T follicular helper cell (primary cell): ENCODE measurements at regions not wholly inside any gene's neighbourhood (a gene's known extent, or its start where the extent isn't known, plus 50 kb on each side); places are given as distances from the start of the nearest gene placed in this dataset.

Source experiments
- DNase-seq: peaks from one replicate; pipeline ENCODE4 v3.0.0-alpha.2; 2020; ENCODE audit warnings: low read depth

DNA sequence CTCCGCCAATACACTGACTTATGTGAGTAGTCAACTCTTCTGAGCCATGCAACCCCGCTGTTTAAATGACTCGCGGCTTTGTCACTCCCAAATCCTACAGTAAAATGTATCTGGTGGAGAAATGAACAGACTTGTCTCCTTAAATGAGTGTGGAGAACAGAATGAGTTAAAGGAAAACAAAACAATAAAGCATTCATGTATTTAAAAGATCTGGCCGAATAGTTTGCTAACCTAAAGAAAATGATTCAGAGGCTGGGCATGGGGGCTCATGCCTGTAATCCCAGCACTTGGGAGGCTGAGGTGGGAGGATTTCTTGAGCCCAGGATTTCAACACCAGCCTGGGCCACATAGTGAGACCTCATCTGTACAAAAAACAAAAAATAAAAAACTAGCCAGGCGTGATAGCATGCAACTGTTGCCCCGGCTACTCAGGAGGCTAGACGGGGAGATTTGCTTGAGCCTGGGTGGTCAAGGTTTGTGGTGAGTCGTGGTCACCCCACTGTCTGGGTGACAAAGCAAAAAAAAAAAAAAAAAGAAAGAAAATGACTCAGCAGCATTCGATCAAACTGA lies 86.5 kb upstream of the PFKP start:
- no peak for DNase-seq

DNA sequence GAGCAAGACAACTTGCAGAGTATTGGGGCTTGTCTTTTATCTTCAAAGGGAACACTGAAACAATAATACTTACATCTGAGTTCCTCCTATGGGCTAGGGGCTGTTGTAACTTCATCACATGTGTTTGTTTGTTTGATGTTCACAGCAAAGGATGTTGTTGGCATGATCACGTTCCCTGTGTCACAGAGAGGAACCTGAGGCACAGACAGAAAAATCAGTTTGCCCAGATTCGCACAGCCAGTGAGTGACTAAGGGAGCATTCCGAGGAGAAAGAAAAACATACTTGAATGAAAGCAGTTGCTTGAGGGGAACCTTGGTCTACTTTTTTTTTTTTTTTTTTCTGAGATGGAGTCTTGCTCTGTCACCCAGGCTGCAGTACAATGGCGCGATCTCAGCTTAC lies 87.2 kb upstream of the PFKP start:
- DNase-seq = no peak

DNA sequence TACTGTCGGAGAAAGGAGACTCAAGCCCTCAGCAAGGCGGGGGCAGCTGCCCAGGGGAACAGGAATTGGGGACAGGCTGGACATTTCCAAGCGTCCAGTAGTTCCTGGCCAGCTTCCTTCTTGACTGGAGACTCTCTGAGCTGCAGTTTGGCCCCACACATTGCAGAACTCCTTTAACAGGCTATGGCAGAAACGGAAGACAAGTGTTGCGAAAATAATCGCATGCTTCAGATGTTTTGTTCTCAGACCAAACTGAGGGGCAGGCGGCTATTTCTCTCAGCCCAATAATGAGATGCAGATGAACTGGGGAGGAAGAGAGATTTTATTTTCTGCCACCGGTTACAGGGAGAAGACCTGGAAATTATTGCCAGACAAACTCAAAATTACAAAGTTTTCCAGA lies 88.0 kb upstream of the PFKP start:
- no peak for DNase-seq

DNA sequence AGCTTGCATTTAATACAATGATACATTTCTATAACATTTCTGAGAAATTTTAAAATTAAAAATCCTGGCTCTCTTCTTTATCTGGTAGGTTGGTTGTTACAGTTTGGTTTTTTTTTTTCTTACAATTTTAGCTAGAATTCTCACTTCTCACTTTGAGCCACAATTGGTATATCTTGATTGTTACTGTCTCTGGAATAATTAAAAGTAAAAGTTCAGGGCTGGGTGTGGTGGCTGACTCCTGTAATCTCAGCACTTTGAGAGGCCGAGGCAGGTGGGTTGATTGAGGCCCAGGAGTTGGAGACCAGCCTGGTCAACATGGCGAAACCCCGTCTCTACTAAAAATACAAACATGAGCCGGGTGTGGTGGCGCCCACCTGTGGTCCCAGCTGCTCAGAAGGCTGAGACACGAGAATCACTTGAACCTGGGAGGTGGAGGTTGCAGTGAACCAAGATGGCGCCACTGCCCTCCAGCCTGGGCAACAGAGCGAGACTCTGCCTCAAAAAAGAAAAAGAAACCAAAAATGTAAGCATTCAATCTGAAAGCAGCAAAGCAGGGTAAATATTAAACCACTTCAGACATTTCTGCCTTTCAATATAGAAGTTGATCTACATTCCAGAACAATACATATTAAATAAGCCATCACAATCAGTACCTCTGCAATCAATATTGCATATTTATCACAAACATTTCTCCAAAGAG lies 88.6 kb upstream of the PFKP start:
- no peak for DNase-seq

DNA sequence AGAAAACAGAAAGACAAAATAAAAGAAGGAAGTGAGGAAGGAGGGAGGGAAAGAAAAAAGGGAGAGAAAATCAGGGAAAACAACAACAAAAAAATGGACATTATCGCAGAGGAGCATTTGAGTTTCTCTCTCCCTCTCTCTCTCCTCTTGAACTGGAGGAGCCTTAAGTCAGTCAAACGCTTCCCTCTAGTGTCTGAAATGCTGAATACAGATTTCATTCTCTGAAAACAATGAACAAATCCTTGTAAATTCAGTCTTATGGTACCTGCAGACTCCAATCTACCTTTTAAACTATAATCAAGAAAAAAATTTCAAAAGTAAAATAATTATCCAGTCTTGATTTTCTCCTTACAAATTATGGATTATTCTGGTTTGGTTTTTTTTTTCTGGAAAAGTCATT lies 89.2 kb upstream of the PFKP start:
- no peak for DNase-seq

DNA sequence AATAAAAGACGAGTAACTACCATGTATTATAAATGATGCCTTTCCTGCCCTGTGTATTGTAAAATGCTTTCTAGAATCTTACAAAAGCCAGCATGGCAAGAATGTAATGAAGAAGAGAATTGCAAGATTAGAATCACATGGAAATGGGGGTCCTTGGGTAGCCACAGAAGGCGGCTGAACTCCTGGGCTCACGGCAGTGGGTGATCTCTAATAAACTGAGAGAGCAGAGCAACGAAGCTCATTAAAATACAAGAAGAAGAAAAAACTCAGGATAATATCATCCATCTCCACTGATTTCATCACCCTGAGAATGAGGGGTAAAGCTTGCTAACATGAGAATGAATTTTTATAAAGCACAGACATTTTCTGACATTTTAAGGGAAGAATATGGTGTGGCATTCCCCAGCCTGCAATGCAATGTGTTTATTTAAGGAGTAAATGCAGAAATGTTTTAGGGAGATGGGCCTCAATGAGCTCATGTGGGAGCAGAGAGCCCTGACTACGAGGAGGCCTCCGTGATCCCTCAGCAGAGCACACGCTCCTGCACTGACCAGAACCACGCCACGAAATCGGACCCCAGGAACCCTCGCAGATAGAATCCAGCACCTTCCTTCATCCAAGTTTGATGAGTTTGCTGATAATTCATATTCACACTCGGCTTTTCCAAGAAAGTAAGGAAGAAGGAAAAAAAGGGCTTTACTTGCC lies 92.7 kb upstream of the PFKP start:
- no peak for DNase-seq

DNA sequence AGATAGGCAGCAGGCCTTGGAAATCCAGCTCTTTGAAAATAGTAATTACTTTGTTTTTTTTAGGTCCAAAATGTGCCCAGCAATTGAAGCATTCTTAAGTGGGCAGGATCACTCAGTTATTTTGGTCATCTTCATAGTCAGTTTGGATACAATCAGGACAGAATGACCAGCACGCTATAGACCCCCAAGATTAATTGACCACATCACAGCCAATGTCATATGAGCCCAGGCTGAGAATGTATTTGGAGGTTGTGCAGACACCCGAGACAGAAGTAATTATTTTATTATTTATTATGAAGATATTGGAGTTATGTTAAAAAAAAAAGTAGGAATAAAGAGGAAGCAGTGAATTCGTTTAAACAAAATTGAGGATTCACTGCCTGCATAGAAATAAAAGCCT lies 93.3 kb upstream of the PFKP start:
- no peak for DNase-seq

DNA sequence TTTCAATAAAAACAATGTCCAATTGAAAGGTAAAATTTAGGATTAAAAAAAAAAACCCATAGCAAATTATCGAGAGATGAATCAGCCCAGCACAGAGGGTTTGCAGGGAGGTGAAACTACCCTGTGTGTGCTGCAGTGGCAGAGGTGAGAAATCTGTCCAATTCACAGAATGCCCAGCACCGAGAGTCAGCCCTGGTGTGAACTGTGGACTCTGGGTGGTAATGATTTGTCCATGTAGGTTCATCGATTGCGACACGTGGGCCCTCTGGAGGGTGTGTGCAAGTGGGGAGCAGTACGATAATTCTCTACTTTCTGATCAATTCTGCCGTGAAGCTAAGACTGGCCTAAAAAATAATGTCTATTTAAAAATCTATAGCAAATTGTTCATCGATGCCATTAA lies 94.5 kb upstream of the PFKP start:
- DNase-seq = no peak

DNA sequence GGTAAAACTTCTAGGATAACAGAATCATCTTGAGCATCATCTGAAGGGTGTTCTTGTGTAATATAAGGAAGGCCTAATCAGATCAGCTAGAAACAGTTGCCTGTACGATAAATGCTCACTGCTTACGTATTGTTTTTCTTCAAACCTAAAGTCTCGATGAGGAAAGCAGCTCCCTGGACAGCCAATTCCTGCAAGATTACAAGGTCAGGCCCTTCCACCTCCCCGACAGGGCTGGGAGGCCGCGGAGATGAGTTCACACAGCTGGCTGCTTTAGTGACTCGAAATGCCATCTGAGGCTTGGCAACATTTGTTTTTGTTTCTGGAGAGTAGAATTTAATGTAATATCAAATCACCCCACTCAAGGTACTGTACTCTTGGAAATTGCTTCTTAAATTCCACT lies 95.1 kb upstream of the PFKP start:
- DNase-seq = no peak

DNA sequence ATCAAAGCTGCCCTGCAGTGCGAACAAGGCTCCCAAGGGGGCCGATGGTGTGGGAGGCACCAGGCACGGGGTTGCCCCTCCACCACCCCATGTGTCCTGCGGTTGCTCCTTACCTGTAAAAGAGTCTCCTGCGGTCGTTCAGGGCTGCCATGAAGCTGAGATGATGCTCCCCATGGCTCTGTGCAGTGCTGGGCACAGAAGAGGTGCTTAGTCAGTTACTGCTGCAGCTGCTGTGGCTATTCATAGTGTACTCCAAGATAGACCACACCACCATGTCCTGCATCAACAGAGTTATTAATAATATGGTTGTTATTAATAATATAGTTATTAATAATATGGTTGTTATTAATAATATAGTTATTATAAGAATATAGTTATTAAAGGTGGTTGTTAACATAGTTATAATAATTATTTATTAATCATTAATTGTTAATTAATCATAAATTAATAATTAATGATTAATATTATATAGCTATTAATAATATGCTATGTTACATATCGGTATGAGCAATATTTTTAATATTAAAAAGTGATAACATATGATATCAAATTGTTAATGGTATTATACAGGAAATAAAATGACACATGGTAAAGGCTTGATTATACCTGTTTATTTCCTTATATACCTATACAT lies 97.0 kb upstream of the PFKP start:
- DNase-seq = no peak

DNA sequence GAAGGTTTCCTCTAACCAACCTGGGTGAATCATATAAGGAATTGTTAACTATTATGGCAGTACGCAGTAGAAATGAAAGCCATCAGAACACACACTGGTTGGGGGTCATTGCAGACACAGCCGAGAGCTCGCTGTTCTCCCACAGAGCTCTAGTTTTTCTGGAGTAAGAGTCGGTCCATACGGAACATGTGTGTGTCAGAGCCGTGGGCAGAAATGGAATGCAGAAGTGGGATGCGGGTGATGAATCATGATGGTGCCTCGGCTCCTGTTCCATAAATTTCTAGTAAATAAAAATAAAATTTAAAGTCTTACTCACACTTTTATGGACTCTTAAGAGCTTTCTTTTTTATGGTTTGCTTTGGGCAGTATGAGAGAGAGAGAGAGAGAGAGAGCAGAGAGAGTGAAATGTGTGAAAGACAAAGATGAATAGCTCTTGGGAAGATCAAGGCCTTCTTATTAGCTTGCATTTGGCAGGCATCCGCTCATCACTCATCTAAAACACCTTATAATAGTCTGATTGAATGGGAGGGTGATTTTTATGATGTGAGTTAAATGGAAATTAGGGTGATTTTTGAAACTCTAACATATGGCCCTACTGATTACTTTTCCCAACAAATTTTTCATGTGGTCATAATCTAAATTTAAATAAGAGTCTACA lies 98.8 kb upstream of the PFKP start:
- DNase-seq = no peak

DNA sequence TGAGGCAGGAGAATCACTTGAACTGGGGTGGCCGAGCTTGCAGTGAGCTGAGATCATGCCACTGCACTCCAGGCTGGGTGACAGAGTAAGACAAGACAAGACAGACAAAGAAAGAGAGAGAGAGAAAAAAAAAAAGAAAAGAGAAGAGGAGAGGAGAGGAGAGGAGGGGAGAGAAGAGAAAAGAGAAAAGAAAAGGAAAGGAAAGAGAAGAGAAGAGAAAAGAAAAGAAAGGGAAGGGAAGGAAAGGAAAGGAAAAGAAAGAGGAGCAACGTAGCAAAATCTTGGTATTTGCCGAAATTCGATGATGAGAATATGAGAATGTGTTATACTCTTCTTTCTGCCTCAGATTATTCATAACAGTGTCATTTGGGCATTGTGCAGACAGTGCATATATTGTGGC lies 101.2 kb upstream of the PFKP start:
- no peak for DNase-seq

DNA sequence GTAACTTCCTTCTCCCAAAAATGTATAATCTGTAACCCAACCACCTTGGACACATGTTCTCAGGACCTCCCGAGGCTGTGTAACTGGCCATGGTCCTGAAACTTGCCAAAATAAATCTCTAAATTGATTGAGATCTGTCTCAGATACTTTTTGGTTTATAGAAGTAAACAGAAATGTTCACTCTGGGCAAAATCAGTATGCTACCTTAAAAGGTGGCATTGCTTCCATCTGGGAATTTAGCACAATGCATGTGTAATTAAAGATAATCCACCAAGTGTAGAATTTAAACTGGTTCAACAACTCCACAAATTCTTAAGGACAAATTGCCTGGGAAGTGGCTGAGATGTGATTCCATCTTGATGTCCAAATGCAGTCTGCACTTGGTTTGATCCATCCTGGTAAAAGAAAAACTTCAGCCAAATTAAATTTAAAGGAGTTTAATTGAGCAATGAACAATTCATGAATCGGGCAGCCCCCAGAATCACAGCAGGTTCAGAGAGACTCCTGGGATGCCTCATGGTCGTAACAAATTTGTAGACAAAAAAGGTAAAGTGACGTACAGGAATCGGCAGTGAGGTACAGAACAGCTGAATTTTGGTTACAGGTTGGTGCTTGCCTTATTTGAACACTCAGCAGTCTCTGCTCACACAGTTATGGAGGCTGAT lies 102.6 kb upstream of the PFKP start:
- no peak for DNase-seq

DNA sequence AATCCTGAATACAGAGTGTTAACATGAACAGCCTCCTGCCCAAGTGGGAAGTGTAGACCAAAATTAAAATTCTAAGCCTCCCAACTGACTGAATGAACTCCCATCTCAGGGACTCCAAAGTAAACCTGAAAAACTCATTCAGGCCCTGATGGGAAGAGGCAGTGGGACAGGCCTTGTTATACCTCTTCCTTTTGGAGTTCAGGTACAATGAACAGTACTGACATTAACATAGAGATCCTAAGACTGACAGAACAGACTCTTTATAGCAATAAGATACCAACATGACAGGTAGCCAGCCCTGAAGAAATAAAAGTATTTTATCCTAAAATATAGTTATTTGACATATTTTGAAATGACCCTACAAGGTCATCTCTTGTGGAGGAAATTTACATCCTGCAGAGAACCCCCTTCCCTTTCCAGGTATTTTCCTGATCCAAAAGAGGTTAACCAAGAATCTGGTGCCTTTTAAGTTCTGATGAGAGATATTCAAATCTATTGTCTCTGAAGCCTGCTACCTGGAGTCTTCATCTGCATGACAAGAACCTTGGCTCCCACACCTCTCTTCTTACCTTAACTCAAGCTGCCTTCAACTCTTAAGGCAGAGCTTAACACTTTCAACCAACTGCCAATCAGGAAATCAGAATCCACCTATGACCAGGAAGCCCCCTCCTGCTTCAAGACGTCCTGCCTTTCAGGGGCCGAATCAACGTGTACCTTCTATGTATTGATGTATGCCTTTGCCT lies 103.3 kb upstream of the PFKP start:
- no peak for DNase-seq

DNA sequence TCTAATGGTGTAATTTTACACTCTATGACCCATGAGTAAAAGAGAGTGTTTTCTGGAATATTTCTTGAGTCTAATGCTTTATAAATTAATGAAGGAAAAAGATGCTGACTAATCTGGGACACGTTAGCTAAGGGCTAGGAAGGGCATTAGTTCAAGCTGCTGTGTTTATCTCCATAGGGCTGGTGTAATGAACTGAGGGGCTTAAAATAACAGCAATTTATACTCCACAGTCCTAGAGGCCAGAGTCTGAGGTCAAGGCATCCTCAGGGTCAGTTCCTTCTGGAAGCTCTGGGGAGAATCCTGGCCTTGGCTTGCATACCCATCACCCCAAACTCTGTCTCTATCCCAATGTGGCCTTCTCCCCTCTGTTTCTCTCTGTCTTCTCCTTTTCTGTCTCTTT lies 105.2 kb upstream of the PFKP start:
- DNase-seq = no peak

DNA sequence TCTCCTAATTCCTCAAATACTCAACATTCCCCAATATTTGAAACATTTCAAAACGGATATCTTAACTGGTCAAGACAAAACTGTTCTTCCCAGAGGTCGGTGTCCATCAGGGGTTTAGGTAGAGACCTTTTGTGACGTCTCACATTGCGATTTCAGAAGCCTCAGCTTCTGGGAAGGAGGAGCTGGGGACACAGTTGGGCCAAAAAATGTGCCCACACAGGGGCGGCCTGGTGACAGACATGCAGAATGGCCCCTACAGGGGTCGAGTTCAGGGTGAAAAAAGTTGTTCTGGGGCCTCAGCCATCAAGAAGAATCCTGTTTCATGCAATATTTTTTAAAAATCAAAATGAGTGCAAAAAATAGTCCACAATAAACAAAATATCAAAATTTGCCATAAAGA lies 108.7 kb upstream of the PFKP start:
- no peak for DNase-seq

DNA sequence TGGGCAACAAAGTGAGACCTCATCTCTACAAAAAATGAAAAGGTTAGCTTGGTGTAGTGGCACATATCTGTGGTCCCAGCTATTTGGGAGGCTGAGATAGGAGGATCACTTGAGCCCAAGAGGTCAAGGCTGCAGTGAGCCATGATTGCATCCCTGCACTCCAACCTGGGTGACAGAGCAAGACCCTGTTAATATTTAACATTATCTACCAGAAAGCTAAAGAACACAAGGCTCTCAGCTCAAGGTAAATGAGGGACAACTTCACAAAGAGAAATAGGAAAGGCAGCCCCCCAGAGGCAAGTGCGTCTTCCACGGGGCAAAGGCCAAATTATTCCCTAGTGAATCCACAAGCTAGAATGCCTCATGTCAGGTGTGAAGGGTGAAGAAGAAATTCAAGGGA lies 109.6 kb upstream of the PFKP start:
- no peak for DNase-seq

DNA sequence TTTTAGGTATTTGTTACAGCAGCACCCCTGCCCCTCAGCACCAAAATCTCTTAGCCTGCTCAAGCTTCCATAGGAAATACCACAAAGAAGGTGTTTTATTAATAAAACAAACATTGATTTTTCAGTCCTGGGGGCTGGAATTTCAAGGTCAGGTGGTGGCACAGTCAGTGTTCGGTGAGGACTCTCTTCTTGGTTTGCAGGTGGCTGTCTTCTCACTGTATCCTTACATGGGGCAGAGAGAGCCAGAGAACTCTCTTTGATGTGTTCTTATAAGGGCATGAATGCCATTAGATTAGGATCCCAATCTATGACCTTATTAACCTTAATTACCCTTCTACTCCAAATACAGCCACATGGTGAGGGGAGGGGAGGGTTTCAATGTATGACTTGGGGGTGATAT lies 112.3 kb upstream of the PFKP start:
- DNase-seq = no peak

DNA sequence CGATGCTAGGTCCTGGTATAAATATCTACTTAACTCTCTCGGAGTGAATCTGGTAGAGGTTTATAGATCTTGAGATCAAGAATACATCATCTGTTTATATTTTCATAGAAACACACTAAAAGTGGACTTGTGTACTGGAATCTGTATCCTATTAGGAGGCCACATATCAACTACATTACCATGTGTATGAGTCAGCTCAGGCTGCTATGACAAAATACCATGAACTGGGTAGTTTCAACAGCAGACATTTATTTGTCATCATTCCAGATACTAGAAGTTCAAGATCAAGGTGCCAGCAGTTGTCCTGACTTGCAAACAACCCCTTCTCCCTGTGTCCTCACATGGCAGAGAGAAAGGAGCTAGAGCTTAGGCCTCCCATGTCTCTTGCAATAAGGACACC lies 113.9 kb upstream of the PFKP start:
- no peak for DNase-seq

DNA sequence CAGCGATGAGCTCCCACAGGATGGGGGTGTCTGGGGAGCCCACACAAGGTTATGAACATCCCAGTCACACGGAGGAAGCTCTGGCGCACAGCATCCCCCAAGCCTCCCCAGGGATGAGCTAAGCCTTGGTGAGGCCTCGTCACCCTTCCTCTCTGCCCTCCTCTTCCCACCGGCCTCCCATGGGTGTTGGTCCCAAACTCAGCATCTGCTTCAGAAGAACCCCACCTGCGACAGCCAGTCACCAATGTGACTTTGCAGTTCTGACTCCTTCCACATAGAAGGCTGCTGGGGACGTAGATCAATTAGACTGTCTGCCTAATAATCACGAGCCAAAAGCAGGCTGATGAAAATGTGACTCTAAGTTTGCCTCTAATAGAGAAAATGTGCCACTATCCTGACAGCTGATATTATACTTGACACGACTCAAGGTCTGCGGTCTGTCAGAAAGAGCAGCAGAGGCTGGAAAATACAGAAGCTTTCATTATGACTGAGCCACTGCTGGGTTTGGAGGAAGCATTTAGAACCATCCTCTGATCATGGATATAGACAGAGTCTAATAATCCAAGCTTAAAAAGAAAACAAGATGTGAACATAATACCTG lies 116.0 kb upstream of the PFKP start:
- DNase-seq = no peak

DNA sequence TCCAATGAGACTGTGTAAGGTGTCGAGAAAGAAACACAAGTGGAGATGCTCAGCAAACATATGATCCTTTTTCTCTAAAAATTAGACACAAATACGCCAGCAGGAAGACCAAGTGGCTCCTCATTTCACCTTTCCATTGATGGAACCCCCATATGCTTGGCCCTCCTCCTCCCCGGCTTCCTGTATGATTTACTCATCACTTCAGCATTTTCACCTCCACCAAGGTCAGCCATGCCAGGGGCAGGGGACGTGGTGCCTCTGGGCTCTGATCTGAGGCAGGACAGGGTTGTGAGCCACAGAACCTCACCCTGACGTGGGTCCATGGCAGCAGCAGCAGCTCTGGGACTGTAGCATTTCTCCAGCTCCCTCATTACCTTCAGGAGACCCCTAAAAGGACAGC lies 116.8 kb upstream of the PFKP start:
- no peak for DNase-seq
